GM23338 (cell line): ENCODE measurements at regions not wholly inside any gene's neighbourhood (a gene's known extent, or its start where the extent isn't known, plus 50 kb on each side); places are given as distances from the start of the nearest gene placed in this dataset.

Experiments
- ATAC-seq: fragments of 200-7000 bp; cut with Tn5 transposase; 3 replicates; pipeline ENCODE4 v1.9.1; 2020
- DNase-seq: peaks from one replicate; pipeline ENCODE4 v3.0.0-alpha.2; 2015; ENCODE audit warnings: low spot score
- H2AFZ ChIP-seq: fragments of 200-600 bp; sonication (generic); 2 replicates; pipeline ENCODE4 v1.8.0; 2016; ENCODE audit warnings: antibody characterized with exemption, mild to moderate bottlenecking, moderate library complexity
- H3F3A ChIP-seq: fragments of 200-600 bp; sonication (generic); replicated peaks from 2 replicates; pipeline ENCODE4 v1.8.0; 2017; ENCODE audit warnings: antibody characterized with exemption, mixed run types, low read depth
- H3K27ac ChIP-seq: fragments of 200-600 bp; sonication (generic); 2 replicates; pipeline ENCODE4 v1.6.1; 2016; ENCODE audit warnings: low read depth
- H3K27me3 ChIP-seq: fragments of 200-600 bp; sonication (generic); 2 replicates; pipeline ENCODE4 v1.8.0; 2016; ENCODE audit warnings: mild to moderate bottlenecking, mixed run types, moderate library complexity; ENCODE audit not compliant: insufficient read depth
- H3K36me3 ChIP-seq: fragments of 200-600 bp; sonication (generic); 2 replicates; pipeline ENCODE4 v1.8.0; 2016; ENCODE audit warnings: mild to moderate bottlenecking; ENCODE audit not compliant: insufficient read depth
- H3K4me1 ChIP-seq: fragments of 200-600 bp; sonication (generic); 2 replicates; pipeline ENCODE4 v1.8.0; 2016; ENCODE audit warnings: mild to moderate bottlenecking, moderate library complexity; ENCODE audit not compliant: insufficient read depth
- H3K4me2 ChIP-seq: fragments of 200-600 bp; sonication (generic); 2 replicates; pipeline ENCODE4 v1.7.1; 2017; ENCODE audit warnings: mixed run types
- H3K4me3 ChIP-seq: fragments of 200-600 bp; sonication (generic); 2 replicates; pipeline ENCODE4 v1.6.1; 2016; ENCODE audit warnings: mixed run types
- H3K79me2 ChIP-seq: fragments of 200-600 bp; sonication (generic); replicated peaks from 2 replicates; pipeline ENCODE4 v1.8.0; 2017; ENCODE audit warnings: mild to moderate bottlenecking; ENCODE audit not compliant: insufficient read depth
- H3K9me2 ChIP-seq: fragments of 200-600 bp; sonication (generic); 2 replicates; pipeline ENCODE4 v1.8.0; 2017; ENCODE audit not compliant: insufficient read depth
- H4K20me1 ChIP-seq: fragments of 200-600 bp; sonication (generic); replicated peaks from 2 replicates; pipeline ENCODE4 v1.8.0; 2017; ENCODE audit warnings: mild to moderate bottlenecking; ENCODE audit not compliant: insufficient read depth
- H3K27ac Mint-ChIP-seq: 2 replicates; pipeline ENCODE4 v1.8.0; 2020; ENCODE audit warnings: inconsistent platforms, mild to moderate bottlenecking, moderate library complexity, mixed read lengths
- H3K27me3 Mint-ChIP-seq: 3 replicates; pipeline ENCODE4 v1.8.0; 2022; ENCODE audit warnings: low read depth, mild to moderate bottlenecking, moderate library complexity, mixed read lengths, inconsistent platforms; ENCODE audit not compliant: insufficient read depth, poor library complexity
- H3K36me3 Mint-ChIP-seq: 3 replicates; pipeline ENCODE4 v1.8.0; 2021; ENCODE audit warnings: low read depth, mild to moderate bottlenecking, inconsistent platforms, moderate library complexity, mixed read lengths
- H3K4me1 Mint-ChIP-seq: 3 replicates; pipeline ENCODE4 v1.8.0; 2020; ENCODE audit warnings: mild to moderate bottlenecking, inconsistent platforms, mixed read lengths
- H3K4me3 Mint-ChIP-seq: 3 replicates; pipeline ENCODE4 v1.8.0; 2021; ENCODE audit warnings: moderate library complexity, mild to moderate bottlenecking, inconsistent platforms, mixed read lengths
- H3K9me3 Mint-ChIP-seq: 3 replicates; pipeline ENCODE4 v1.8.0; 2020; ENCODE audit warnings: moderate library complexity, mild to moderate bottlenecking, inconsistent platforms, mixed read lengths
- CREB1 ChIP-seq: fragments of 250-450 bp; sonication (Bioruptor Pico); IDR thresholded peaks from 2 replicates; pipeline ENCODE4 v1.5.0; 2020; ENCODE audit warnings: low read depth, mild to moderate bottlenecking, moderate library complexity
- EZH2 ChIP-seq: fragments of 200-600 bp; sonication (generic); IDR thresholded peaks from one replicate; pipeline ENCODE4 v1.8.0; 2017; ENCODE audit warnings: antibody characterized with exemption, mild to moderate bottlenecking, low read depth; ENCODE audit not compliant: unreplicated experiment
- EZH2phosphoT487 ChIP-seq: fragments of 200-600 bp; sonication (generic); IDR thresholded peaks from one replicate; pipeline ENCODE4 v1.8.1; 2018; ENCODE audit warnings: antibody characterized with exemption; ENCODE audit not compliant: unreplicated experiment
- JUNB ChIP-seq: IDR thresholded peaks from one replicate; pipeline ENCODE4 v1.6.1; 2016; ENCODE audit warnings: antibody characterized with exemption; ENCODE audit not compliant: unreplicated experiment
- NANOG ChIP-seq: IDR thresholded peaks from 2 replicates; pipeline ENCODE4 v1.6.1; 2016; ENCODE audit warnings: antibody characterized with exemption, borderline replicate concordance
- POLR2AphosphoS5 ChIP-seq: IDR thresholded peaks from 2 replicates; pipeline ENCODE4 v1.6.1; 2016; ENCODE audit warnings: antibody characterized with exemption, low read depth
- REST ChIP-seq: IDR thresholded peaks from one replicate; pipeline ENCODE4 v1.6.1; 2018; ENCODE audit warnings: antibody characterized with exemption; ENCODE audit not compliant: unreplicated experiment
- ZNF114 ChIP-seq: fragments of 250-450 bp; sonication (Bioruptor Pico); IDR thresholded peaks from 2 replicates; pipeline ENCODE4 v1.5.0; 2020; ENCODE audit warnings: mild to moderate bottlenecking, moderate library complexity
- ZNF331 ChIP-seq: fragments of 250-450 bp; sonication (Bioruptor Pico); IDR thresholded peaks from 2 replicates; pipeline ENCODE4 v1.5.0; 2020; ENCODE audit warnings: low read depth, mild to moderate bottlenecking, moderate library complexity
- ZNF462 ChIP-seq: fragments of 250-450 bp; sonication (Bioruptor Pico); IDR thresholded peaks from 2 replicates; pipeline ENCODE4 v1.5.0; 2020; ENCODE audit warnings: mild to moderate bottlenecking, moderate library complexity
- TF ChIP-seq, protein P1 (sequence below): IDR thresholded peaks from 2 replicates; pipeline ENCODE4 v1.6.1; 2016; ENCODE audit warnings: antibody characterized with exemption

- Mint-ChIP-seq H3K27ac (no peak overlapping the region), H3K4me3 (no peak overlapping the region), H3K36me3 (peaks cover 7% of the 10 kb centered on the region; the same call in 2 of the 3 replicates), H3K27me3 (peaks cover 6% of the 10 kb centered on the region), H3K4me1 (peaks cover 5% of the 10 kb centered on the region), H3K9me3 (peaks cover 3% of the 10 kb centered on the region; the same call in 2 of the 3 replicates)
- Histone ChIP-seq H3K4me3 (no peak overlapping the region), H3K27me3 (no peaks in the 10 kb centered on the region), H2AFZ (no peak overlapping the region), H3K27ac (no peak overlapping the region), H3K9me2 (0 out of 2 replicates have a peak, but pooled peaks cover 10% of the 10 kb centered on the region), H3K4me2 (no peak overlapping the region), H3K79me2 (no peaks in the 10 kb centered on the region), H3K4me1 (peaks cover 7% of the 10 kb centered on the region; the same call in 1 of the 2 replicates), H3F3A (no peaks in the 10 kb centered on the region), H3K36me3 (no peaks in the 10 kb centered on the region), H4K20me1 (no peaks in the 10 kb centered on the region)
- no peak for TF ChIP-seq ZNF331 (CRISPR knock-in tag)
- no peak for TF ChIP-seq EZH2phosphoT487
- DNase-seq (no peak), ATAC-seq (no peak)
These were observed 50.1 kb upstream of the ZNF608 start for GRCh38 chr5:124796495-124796894.

GRCh38 chr5:124797665-124798087 is 51.2 kb upstream of the ZNF608 start:
- Mint-ChIP-seq H3K27ac (no peak overlapping the region), H3K36me3 (peaks cover 7% of the 10 kb centered on the region; the same call in 2 of the 3 replicates), H3K4me3 (no peak overlapping the region), H3K4me1 (peaks cover 5% of the 10 kb centered on the region), H3K27me3 (peaks cover 10% of the 10 kb centered on the region), H3K9me3 (peaks cover 3% of the 10 kb centered on the region; the same call in 2 of the 3 replicates)
- ATAC-seq (no peak), DNase-seq (no peak)
- Histone ChIP-seq H3K27me3 (no peaks in the 10 kb centered on the region), H3K4me2 (no peak overlapping the region), H3K27ac (no peak overlapping the region), H3F3A (no peaks in the 10 kb centered on the region), H3K9me2 (0 out of 2 replicates have a peak, but pooled peaks cover 6% of the 10 kb centered on the region), H3K36me3 (no peaks in the 10 kb centered on the region), H2AFZ (no peak overlapping the region), H4K20me1 (no peaks in the 10 kb centered on the region), H3K79me2 (no peaks in the 10 kb centered on the region), H3K4me3 (no peak overlapping the region), H3K4me1 (peaks cover 7% of the 10 kb centered on the region; the same call in 1 of the 2 replicates)
- TF ChIP-seq ZNF462 (CRISPR knock-in tag) (no peak), ZNF114 (CRISPR knock-in tag) (no peak), JUNB (no peak), CREB1 (no peak), ZNF331 (CRISPR knock-in tag) (no peak), EZH2 (no peak), EZH2phosphoT487 (no peak), NANOG (no peak), POLR2AphosphoS5 (no peak), REST (no peak)
- TF ChIP-seq, protein P1, sequence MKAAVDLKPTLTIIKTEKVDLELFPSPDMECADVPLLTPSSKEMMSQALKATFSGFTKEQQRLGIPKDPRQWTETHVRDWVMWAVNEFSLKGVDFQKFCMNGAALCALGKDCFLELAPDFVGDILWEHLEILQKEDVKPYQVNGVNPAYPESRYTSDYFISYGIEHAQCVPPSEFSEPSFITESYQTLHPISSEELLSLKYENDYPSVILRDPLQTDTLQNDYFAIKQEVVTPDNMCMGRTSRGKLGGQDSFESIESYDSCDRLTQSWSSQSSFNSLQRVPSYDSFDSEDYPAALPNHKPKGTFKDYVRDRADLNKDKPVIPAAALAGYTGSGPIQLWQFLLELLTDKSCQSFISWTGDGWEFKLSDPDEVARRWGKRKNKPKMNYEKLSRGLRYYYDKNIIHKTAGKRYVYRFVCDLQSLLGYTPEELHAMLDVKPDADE = no peak
